ENCODE measurements at regions not wholly inside any gene's neighbourhood (a gene's known extent, or its start where the extent isn't known, plus 50 kb on each side); places are given as distances from the start of the nearest gene placed in this dataset.
A peak's percentile ranks its signal among the peaks of the same experiment; 100 is the strongest.

DNA sequence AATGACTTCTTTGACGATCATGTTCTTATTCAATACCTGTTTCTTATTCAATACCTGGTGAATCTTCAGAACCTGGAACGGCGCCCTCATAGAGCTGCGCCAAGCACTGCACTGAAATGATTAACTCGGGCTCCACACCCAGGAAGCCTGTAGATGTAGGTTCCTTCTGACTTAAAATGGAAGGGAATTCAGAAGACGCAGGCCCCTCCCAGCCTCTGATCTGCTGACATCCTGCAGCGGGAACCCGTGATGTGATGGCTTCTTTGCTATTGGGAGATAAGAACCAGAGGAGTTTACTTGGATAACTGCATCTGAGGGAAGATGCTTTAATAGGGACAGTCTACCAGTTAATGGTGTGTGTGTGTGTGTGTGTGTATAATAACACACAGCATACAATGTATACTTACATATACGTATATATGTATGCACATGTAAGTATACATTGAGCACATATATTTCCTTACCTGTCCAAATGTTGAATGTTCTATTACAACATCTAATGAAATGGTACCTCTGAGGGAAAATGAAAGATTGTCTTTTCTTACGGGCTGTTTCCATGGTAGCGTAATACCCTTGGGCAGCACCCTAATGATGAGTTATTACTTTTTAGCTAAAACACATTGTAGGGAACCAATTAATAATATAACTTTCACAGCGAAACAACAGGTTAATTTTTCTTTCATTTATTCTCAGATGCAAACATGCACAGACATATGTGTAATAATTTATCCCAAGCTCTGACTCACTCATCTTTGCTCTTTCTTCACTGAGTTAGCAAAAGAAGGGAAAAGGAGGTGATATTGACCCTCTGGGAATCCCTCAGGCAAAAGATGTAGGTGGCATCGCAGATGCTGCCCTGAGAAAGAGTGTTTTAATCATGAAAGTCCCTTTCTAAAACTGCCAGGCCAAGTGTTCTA is 379.8 kb downstream of the SIPA1L2 start:
- DNase-seq (ENCODE audit: low read depth in 3 of 3): no peak

DNA sequence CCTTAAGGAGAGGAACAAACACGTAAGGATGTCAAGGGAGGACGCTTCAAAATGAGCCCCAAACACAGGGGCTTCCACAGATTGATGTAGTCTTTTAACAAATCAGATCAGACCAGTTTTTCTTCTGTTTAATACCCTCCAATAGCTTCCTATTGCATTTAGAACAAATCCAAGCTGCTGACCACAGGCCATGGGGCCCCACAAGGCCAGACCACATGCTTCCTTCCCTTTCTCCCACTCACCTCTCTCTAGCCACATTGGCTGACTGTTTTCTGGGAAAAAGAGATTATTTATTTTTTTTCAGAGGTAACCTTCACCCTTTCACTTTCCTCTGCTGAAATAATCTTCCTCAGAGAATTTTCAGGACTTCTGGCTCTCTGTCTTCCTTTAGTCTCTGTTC is 380.6 kb downstream of the SIPA1L2 start:
- DNase-seq (ENCODE audit: low read depth in 3 of 3): no peak

DNA sequence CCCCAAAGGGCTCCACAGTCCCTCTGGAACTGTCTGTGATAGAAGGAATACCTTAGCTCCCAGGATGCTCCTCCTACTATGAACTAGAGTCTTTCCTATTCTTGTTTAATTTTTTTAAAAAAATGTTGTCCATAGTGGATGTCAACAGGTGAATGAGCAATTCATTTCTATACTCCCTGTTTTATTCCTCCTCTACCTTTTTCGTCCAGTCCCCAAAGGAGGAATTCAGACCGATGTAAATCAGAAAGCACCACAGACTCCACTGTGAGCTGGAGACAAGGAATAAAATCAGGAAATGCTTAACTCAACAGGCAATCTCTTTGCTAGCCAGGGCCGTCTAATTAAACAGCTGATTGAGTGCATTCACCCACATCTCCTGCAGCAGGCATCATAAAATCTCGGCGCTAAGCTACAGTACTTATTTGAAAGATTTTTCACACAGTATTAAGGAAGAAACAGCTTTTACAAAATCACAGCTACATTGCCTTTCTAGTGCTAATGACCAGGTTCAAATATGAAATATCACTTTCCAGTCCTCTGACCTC is 381.6 kb downstream of the SIPA1L2 start:
- no peak for DNase-seq (ENCODE audit: low read depth in 3 of 3)

DNA sequence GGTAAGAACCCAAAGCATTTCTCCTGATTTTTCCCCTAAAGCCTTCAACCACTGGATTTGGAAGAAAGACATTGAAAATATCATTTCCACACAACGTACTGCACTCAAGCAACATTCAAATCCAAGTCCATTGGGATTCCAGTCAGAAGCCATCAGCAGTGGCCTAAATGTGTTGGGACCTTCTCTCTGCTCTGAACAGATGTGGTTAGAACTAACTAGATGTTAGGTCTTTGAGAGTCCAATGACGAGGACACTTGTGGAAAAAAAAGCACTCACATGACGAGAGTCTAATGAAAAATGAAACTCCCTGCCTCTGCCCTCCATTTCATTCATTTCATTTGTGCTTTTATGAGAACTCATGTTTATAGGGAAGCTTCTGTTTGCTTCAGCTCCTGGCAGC is 382.3 kb downstream of the SIPA1L2 start:
- DNase-seq (ENCODE audit: low read depth in 3 of 3): no peak

DNA sequence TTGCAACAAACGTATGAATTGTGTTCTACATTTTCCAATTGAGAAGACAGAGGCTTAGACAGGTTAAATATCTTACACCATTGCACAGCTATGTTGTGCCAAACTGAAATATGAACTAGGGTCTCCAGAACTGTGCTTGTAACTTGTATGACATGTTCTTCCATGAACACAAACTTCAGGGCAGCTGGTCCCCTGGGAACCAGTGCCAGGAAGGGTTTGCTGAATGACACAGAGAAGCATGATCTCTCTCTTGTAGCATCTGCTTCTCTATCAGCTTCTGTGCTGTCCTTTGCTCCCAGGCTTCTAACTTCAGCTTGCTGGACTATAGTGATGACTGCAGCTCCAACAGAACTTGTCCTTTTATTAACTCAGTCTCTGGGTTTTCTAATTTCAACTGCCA is 385.5 kb downstream of the SIPA1L2 start:
- no peak for DNase-seq (ENCODE audit: low read depth in 3 of 3)

DNA sequence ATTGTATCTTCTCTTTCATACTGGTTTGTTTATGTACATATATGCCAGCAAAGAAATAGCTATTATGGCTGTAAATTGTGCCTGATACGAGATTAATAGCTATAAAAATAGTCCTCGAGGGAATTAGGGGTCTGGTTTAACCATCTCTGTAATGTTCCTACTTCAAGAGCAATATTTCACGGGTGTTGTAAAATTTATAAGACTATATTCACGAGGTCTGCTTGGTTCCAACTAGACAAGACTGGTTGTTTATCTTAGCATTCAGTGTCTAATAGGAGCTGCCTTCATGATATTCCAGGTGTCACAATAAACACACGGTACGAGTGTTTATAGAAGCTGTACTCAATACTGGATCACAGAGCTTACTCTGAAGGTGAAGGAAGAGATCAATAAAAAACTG is 389.9 kb downstream of the SIPA1L2 start:
- DNase-seq (ENCODE audit: low read depth in 3 of 3): no peak

DNA sequence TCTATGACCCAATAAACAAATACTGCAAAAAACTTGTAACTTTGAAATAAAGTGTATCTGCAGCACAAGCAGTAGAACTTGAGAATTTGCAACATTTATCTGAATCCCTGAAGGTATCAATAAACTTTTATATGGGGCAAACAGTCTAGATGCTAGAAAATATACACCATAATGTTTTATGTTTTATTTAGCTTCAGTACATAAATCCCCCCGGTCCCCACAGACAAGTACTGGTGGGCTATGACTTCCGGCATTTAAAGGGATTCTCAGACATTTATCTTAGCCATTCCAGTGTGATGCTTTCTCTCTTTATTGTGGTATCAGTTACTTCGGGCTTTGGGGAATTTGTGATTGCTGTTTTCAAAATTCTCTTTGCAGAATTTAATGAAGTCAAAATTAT is 390.4 kb downstream of the SIPA1L2 start:
- no peak for DNase-seq (ENCODE audit: low read depth in 3 of 3)

DNA sequence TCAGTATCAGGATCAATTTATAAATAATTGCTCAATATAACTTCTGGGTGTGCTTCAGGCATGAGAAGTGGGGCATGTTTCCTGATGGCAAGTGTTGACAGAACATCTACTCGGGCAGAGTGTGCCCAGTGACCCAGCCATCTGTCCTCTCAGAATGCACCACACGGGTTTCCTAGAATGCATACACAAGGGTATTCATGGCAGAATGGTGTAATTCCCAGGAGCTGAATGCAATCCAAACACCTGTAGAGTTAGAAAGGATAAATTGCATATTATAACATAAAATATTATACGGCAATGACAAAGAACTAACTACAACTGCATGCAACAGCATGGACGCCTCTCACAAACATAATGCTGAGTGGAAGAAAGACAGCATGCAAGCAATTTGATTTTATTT is 391.9 kb downstream of the SIPA1L2 start:
- DNase-seq (ENCODE audit: low read depth in 3 of 3): no peak

DNA sequence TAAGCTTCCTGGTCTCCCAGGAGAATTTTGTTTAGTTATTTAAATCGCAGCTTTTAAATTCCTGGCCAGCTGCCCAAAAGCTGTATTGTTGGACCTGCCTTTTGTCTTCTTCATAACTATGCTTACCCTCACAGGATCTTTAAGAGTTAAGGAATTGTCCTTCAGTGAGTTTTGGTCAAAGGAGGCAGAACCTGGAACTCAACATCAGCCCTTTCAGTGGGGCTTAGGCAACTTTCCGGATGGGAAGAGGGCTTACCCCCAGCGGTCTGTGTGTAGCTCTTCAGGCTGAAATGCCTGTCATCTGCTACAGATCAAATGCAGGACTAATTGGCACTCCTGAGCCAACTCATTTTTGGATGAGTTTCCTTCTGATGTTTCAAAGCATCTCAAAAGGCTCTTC is 402.6 kb downstream of the SIPA1L2 start:
- DNase-seq (ENCODE audit: low read depth in 3 of 3): no peak

DNA sequence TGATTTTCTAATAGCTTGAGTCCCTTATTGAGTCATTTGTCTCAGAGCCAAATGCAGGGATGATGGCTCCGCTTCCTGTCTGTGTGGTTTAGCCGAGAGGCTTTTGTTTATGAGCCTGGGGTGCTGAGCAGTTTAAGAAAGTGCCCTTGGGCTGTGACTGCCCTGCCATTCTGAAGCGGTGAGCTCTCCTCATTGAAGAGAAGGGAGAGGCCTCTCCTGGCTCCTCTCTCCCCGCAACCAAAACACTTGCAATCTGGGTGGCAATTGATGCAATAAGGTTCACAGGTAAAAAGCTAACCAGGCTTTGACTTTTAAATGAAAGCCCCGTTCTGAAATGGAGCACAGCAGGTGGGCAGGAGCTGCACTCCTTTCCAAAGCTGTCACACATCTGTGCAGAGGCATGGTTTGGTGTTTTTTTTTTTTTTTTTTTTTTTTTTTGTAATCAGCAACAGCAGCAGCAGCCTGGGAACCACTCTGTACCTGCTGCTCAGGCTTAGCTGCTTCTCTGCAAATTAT is 403.7 kb downstream of the SIPA1L2 start:
- DNase-seq (ENCODE audit: low read depth in 3 of 3): peak in 1 of 3 donors; percentile 7

DNA sequence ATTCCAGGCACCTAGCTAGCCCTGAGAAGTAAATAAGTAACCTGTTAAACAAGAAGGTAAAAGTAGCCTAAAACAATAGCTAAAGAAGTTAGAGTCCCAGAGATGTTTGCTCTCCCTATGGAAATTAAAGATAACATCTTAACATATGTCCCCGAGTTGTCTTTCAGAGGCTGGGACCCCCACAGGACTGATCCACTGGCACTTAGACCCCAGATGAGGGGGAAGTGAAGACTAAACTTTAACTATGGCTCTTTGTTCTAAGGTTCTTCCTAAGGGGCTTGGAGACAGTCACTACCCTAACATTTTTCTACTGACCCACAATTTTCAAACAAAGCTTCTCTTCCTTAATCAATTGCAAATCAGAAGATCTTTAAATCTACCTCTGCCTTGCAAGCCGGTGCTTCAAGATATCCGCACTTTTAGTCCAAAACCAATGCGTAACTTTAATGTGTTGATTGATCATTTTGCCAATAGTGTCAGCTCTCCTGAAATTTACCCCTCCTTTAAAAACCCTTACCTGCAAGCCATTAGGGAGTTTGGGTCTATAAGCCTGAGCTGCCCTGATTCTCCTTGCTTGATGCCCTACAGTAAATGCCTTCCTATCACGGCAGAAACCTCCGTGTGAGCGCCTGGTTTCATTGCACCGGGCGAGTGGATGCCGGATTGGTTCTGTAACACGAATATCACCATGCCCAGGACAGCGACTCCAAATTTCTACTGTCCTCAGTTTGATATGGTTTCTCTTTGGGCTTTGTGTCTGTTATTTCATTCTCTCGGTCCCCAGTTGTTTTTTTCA is 404.4 kb downstream of the SIPA1L2 start:
- DNase-seq (ENCODE audit: low read depth in 3 of 3): no peak

DNA sequence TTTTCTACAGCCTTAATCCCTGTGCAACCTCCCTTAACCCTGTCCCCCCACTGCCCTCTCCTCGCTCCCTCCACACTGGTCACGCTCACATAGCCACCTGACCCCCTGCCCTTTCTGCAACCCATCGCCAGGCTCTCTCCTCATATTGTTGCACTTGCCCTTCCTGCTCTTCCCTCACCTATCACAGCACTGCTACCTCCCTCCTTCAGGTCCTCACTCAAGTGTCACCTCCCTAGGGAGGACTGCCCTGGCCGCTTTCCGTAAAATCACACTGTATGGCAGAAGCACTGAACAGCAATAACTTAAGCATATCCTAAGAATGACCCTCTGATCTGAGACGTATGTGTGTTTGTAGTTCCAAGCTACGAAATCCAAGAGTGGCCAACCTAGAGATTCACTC is 406.0 kb downstream of the SIPA1L2 start:
- no peak for DNase-seq (ENCODE audit: low read depth in 3 of 3)

DNA sequence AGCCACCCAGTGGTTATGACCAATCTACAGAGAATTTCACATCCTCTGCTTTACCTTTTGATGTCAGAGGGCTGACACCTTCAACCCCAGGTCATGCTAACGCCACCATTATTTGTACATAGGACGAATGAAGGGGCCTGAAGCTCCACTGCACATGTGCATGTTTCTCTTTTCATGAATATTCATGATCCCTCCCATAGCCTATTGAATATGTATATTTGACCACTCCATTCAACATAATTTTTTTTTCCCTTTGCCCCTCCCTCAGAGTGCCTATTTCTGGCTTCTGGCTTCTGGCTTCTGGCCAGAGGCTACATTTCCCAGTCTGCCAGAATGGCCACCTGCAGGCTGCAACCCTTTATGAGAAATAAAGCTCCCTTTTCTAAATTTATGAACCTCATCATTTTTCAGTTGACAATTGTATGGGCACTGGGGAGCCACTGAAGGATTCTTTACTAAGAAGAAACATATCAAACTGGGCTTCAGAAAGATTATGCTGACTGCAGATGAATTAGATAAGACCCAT is 406.7 kb downstream of the SIPA1L2 start:
- DNase-seq (ENCODE audit: low read depth in 3 of 3): no peak

DNA sequence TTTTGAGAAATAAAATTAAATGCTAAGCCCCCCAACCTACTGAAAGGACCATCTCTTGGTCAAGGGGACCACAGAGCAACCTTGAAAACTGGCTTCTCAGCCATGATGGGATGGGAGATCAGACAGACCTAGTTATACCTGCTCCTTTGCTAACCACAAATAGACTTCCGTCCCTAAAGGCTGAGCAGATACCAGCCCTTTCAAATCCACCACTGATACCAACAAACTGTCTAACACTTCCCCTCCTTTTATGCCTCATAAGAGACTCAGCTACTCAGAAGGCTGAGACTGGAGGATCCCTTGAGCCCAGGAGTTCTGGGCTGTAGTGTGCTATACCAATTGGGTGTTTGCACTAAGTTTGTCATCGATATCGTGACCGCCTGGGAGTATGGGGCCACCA is 407.3 kb downstream of the SIPA1L2 start:
- DNase-seq (ENCODE audit: low read depth in 3 of 3): no peak

DNA sequence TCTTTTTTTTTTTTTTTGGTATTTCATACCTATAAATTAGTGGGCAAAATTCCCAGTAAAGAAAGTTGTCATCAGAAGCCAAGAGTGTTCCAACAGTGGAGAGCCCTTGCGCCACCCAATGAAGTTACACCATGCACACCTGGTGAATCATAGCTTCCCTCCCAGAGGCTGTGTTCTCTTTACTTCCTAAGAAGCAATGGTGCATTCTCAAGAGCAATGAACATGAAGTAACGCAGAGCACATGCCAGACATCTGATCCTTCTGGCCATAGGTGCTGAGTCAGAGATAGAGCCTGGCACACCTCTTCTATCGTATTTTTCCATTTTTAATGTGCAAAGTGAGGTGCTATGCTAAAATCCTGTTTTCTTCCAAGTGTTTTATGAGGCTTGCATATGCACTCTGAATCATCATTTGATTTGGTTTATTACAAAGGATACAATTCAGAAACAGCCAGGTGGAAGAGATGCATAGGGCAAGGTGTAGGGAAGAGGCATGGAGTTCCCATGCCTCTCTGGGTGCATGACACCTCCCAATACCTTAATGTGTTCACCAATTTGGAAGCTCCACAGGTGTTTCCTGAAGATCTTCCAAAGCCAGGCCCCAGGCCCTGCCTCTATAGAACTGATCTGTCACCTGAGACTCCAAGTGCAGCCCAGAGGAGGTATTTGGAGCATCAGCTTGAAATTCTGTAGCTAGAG is 408.0 kb downstream of the SIPA1L2 start:
- DNase-seq (ENCODE audit: low read depth in 3 of 3): no peak

DNA sequence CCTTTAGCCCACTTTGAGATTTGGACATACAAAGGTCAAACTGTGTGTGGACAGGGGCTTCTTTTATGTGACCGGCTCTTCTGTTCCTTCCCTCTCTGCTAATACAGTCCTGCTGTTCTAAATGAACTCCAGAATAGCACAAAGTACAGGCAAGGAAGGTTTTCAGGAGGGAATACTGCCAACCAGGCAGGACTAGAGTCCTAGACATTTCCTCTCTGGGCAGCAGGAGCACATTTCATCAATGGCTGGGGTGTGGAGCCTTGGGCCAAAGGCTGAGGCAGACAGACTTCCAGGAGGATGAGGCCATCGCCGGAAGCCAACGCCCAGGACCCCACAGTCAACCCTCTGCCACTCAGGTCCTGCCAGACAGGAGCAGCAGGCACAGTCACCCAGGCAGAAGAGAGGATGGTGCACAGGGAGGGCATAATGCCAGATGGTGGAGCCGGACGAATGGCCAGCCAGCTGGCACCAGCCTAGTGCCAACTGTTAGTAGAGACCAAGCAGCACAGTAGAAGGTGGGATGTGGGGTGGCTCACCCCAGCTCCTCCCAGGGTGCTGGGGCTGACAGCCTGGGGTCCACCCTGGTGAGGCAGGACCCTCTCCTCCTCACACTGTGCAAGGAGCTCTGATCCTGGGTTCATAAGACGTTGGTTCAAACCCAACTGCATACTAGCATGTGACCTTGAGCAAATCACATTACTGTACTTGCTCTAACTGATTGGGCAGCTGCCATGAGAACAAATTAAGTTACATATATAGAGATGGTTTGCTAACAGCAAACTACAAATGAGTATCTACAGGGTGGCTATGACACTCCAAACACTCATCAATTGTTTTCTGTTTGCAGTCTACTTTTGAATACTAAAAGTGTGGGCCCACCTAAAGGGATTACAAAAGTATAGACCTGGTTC is 410.7 kb downstream of the SIPA1L2 start:
- DNase-seq (ENCODE audit: low read depth in 3 of 3): no peak

DNA sequence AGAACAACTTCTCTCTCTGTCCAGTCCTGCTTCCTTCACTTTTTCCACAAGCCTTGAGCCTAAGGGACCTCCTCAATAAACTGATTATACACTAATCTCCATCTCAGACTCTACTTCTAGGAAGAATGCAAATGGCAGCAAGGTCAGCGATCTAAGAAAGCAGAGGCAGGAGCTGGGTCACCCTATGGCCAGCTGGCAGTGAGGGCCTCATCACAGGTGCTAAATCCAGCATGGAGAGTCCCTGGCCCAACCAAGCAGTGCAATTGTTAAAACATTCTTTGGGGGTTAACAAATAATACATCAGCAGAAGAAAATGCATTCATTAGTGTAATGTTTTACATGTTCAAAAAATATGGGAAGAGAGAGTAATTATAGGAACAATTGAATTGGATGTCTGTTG is 416.0 kb downstream of the SIPA1L2 start:
- DNase-seq (ENCODE audit: low read depth in 3 of 3): no peak

DNA sequence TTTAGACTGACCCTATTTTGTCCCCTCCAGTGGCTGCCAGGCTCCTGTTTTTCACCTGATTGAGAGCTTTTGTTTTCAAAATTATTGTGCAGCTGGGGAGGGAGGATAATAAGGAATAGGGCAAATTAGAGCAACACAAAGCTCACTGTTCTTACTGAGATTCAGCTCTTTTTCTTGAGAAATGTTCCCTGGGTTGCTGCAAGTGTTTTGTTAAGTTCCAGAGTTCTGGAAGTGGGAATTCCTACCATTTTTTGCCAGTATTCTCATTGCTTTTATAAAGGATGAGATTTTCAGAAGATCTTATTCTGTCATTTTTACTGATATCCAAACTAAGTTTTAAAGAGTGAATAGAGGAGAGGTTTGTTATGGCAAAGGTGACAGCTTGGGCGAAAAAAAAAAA is 417.7 kb downstream of the SIPA1L2 start:
- DNase-seq (ENCODE audit: low read depth in 3 of 3): no peak

DNA sequence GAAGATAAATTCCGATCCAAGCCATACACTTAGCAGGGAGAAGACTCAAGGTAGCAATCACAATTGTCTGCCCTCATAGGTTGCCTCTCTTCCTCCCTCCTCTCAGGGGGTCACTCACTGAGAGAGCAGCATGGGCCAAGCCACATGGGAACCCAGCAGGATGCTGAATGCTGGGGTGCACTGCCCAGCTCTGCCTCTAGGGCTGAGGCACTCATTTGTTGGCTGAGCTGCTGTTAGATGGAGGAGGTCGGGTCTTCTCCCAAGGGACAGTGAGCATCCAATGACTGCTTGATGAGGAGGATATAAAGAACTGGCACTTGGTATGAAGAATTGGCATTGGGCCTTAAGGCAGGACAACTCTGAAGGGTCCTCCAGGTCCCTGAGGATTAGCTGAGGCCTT is 418.8 kb downstream of the SIPA1L2 start:
- DNase-seq (ENCODE audit: low read depth in 3 of 3): peak in 1 of 3 donors; percentile 2

DNA sequence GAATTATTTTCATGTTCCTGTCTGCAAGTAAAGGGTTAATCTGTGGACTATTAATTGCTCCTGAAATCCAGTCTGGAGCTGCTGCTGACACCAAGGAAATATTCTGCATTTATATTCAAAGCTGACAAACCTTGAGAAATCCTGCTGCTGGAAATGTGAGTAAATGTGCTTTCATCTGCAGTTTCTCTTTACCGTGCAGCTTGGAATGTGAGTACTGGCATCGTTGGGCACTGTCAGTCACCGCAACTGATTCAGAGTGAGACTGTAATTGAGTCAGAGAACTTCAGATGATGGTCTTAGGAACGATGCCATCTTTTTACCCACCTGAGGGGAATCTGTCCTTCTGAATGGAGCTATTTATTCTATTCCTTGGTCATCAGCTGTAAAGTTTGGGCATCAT is 420.6 kb downstream of the SIPA1L2 start:
- DNase-seq (ENCODE audit: low read depth in 3 of 3): no peak

Measured in stimulated activated CD4-positive, alpha-beta T cell treated with anti-CD3 and anti-CD28 coated beads, TNF-alpha, amount 100 ng/mL, for 48 hours (primary cell).